Keratinocyte (primary cell): ENCODE measurements at regions not wholly inside any gene's neighbourhood (a gene's known extent, or its start where the extent isn't known, plus 50 kb on each side); places are given as distances from the start of the nearest gene placed in this dataset.

Source experiments
- EZH2 ChIP-seq: IDR thresholded peaks from one replicate; pipeline ENCODE4 v1.6.1; 2012; ENCODE audit warnings: inconsistent platforms, mild to moderate bottlenecking, low read length, moderate library complexity
- TF ChIP-seq, protein P1 (sequence below), 3 experiments: IDR thresholded peaks in 1 of 3; conservative IDR thresholded peaks in 1 of 3; optimal IDR thresholded peaks in 1 of 3; 2 replicates in 2 of 3; 3 replicates in 1 of 3; pipeline versions ENCODE3 to v1.5.1; 2011; ENCODE audit warnings: low read length in 3 of 3, mild to moderate bottlenecking in 3 of 3, moderate library complexity in 2 of 3, control low read depth in 1 of 3, inconsistent platforms in 1 of 3; ENCODE audit not compliant: insufficient read depth in 2 of 3; ENCODE audit errors: extremely low read depth in 1 of 3

DNA sequence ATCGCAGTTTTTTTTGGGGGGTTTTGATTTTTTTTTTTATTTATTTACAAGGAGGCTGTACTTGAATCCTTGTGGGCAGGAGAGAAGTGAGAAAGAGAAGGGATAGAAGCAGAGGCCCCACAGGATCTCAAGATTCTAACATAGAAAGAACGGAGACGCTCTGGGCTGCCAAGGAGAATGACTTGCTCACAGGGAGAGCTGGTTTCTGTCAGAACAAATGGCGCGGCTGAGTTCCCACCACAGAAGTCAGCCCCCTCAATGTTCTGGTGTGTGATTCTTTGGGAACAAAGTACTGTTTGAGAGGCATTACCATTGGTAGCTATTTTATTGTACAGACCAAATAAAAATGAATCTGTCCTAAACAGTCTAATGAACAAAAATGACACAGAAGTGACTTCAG is 80.6 kb downstream of the ATXN3L start:
- TF ChIP-seq, protein P1, sequence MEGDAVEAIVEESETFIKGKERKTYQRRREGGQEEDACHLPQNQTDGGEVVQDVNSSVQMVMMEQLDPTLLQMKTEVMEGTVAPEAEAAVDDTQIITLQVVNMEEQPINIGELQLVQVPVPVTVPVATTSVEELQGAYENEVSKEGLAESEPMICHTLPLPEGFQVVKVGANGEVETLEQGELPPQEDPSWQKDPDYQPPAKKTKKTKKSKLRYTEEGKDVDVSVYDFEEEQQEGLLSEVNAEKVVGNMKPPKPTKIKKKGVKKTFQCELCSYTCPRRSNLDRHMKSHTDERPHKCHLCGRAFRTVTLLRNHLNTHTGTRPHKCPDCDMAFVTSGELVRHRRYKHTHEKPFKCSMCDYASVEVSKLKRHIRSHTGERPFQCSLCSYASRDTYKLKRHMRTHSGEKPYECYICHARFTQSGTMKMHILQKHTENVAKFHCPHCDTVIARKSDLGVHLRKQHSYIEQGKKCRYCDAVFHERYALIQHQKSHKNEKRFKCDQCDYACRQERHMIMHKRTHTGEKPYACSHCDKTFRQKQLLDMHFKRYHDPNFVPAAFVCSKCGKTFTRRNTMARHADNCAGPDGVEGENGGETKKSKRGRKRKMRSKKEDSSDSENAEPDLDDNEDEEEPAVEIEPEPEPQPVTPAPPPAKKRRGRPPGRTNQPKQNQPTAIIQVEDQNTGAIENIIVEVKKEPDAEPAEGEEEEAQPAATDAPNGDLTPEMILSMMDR (optimal IDR thresholded peaks at IDR 0.05 in 1 of 3, IDR thresholded peaks at IDR 0.05 in 1 of 3, conservative IDR thresholded peaks at IDR 0.05 in 1 of 3; ENCODE audit: extremely low read depth in 1 of 3, insufficient read depth in 2 of 3, low read length in 3 of 3), result no peak
- no peak for TF ChIP-seq EZH2
